GM12874 (cell line): ENCODE measurements at regions not wholly inside any gene's neighbourhood (a gene's known extent, or its start where the extent isn't known, plus 50 kb on each side); places are given as distances from the start of the nearest gene placed in this dataset.

ENCODE experiments used
- TF ChIP-seq, protein P1 (sequence below): IDR thresholded peaks from 2 replicates; pipeline ENCODE4 v1.5.1; 2011; ENCODE audit warnings: low read depth, mild to moderate bottlenecking, control low read depth, low read length, moderate library complexity; ENCODE audit not compliant: insufficient read depth

DNA sequence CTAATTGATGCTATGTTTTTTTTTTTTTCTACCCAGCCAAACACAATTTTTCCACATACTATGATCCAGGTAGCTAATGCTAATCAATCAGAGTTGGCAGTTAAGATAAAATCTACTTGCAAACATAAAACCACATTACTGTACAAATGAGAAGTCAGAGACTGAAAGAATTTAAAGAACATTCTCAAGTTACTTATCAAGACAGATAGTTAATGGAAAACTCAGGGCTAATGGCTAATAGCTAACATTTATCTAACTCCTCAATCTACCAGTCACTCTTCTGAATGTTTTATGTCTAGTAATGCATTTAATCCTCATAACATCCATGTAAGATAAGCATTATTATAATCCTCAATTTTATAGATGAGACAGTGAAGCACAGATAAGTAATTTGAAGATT is 537.6 kb upstream of the SETBP1 start:
- TF ChIP-seq, protein P1, sequence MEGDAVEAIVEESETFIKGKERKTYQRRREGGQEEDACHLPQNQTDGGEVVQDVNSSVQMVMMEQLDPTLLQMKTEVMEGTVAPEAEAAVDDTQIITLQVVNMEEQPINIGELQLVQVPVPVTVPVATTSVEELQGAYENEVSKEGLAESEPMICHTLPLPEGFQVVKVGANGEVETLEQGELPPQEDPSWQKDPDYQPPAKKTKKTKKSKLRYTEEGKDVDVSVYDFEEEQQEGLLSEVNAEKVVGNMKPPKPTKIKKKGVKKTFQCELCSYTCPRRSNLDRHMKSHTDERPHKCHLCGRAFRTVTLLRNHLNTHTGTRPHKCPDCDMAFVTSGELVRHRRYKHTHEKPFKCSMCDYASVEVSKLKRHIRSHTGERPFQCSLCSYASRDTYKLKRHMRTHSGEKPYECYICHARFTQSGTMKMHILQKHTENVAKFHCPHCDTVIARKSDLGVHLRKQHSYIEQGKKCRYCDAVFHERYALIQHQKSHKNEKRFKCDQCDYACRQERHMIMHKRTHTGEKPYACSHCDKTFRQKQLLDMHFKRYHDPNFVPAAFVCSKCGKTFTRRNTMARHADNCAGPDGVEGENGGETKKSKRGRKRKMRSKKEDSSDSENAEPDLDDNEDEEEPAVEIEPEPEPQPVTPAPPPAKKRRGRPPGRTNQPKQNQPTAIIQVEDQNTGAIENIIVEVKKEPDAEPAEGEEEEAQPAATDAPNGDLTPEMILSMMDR = no peak

DNA sequence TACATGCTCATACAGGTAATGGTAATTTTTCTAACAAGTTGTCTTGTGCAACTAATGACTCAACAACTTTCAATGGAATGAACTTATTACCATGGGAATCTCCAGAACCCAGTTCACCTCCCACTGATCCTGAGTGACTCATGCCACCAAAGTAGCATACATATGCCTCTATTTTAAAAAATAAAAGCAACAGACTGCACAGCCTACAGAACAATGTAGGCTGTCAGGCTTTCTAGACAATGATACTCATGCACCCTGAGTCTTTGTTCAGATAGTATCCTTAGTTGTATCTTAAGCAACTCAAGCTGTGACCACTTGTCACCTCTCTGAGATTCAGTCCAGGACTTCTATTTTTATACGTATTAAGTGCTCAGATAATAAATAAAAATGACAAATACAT is 531.0 kb upstream of the SETBP1 start:
- TF ChIP-seq, protein P1 = no peak

DNA sequence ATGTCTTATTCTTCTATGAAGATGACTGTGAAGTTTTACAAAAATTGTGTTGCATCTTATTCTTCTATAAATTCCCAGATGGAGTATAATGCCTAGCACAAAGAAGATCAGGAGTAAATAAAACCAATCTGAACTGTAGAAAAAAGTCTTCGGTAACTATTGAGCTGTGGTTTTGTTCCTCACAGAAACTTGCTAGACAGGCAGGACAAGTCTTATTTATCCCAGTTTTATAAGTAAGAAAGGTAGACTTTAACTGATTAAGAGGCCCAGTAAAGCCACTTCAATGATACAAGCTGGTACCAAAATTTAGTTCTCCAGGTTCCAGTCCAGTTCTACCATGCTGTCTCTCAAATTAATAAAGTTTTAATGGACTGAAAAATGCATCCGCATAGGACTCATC is 526.7 kb upstream of the SETBP1 start:
- TF ChIP-seq, protein P1 = no peak

DNA sequence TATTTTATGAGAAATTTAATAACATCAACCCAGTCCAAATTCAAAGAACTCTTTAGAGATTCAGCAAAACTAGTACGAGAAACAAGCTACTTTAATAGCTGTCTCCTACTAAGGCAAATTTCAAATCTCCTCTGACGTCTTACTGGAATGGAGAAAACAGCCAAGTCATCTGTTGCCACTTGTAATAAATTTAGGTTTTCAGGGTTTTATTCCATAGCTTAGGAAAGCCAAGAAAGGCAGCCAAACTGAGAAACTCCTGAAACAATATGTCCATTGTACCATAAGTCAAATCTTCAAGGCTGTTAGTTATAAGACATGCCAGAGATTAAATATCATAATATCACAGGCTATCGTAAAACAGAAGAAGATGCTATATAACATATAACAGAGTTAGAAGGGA is 524.6 kb upstream of the SETBP1 start:
- TF ChIP-seq, protein P1 = no peak

DNA sequence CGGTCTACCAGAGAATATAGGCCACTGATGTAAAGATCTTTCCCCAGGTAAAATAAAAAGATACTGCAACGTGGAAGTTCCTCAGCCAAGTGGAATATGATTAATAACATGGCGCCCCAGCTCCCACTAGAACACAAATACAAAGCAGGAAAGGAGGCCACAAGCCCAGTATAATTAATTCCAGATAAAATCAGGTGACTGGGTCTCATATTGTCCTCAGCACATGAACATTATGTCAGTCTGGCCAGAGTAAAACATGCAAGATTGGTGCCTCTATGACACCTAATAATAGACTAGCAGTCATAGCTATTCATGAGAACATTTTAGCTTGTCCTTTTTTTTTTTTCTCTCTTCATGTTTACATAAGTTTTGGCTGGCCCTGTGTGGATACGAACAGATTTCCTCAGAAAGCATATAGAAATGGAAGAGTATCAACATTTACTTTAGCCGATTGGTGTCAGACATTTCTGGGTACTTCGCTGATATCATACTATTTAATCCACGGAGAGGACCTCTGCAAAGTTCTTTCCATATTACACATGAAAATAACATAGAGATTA is 523.8 kb upstream of the SETBP1 start:
- TF ChIP-seq, protein P1 = no peak

DNA sequence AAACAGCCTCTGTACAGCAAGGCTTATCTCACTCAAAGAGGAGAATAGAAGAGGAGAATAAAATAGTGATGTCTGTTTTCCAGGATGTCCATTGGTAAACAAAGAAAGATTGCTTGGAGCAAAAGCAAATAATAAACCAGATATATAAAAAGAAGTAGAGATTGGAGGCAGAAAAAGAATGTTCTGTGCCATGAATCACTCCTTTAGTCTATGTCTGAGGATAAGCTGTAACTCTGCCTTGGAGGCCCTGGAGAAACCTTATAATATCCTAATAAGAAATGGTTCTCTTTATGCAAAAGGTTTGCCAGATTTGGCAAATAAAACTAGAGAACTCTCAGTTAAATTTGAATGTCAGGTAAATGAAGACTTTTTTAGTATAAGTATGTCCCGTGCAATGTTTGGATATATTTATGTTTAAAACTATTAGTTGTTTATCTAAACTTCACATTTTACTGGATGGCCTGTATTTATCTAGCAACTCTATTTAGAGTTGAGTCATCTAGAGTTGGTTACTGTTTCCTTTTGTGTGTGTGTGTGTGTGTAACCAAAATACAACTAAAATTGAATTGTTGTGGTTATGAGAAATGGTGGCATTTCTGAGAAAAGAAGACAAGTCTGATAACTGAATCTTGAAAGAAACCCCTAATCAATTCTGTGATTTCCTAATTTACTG is 510.3 kb upstream of the SETBP1 start:
- TF ChIP-seq, protein P1 = no peak

DNA sequence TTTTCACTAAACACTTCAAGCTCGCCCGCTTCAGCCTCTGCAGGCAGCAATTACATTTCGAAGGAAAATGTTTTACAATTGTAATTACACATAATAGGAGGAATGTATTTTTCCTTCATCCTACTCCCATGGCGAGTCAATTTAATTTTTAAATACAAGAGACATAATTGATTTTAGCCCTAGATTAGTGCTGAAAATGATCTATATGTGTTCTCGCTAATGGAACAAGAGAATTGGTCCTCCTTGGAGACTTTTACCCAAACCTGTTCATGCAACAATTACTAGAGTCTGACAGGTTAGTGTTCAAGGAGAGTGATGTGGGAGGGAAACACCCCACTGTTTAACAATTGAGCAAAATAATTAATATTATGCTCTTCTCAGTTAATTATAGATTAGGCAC is 509.4 kb upstream of the SETBP1 start:
- TF ChIP-seq, protein P1 = no peak
